WTC11 (cell line): ENCODE measurements at regions not wholly inside any gene's neighbourhood (a gene's known extent, or its start where the extent isn't known, plus 50 kb on each side); places are given as distances from the start of the nearest gene placed in this dataset.
"Not testable (repeated sequence)": the region's sequence is repeated elsewhere in the genome, so short reads cannot be mapped to it uniquely, and the experiment has no call there.

Source experiments
- ATAC-seq: fragments of 200-7000 bp; cut with Tn5 transposase; 2 replicates; pipeline ENCODE4 v1.10.0; 2021; ENCODE audit warnings: mild to moderate bottlenecking, moderate library complexity
- CTCF ChIA-PET: fragments of 300-600 bp; sonication (Branson Sonifier 250); formaldehyde crosslinking; loops from one replicate; lab custom pipeline; 2021; ENCODE audit warnings: antibody characterized with exemption; lab: Charles Lee
- POLR2A ChIA-PET: fragments of 350-600 bp; sonication (Branson Sonifier 250); formaldehyde crosslinking; loops from one replicate; lab custom pipeline; 2021; ENCODE audit warnings: antibody characterized with exemption; lab: Charles Lee
- DNase-seq: peaks from one replicate; pipeline ENCODE4 v3.0.0; 2021; ENCODE audit warnings: low spot score
- H3K27ac Mint-ChIP-seq: 2 replicates; pipeline ENCODE4 v1.8.0; 2021; ENCODE audit warnings: mixed read lengths
- H3K27me3 Mint-ChIP-seq: 2 replicates; pipeline ENCODE4 v1.8.0; 2021; ENCODE audit warnings: low read depth, mild to moderate bottlenecking, moderate library complexity, mixed read lengths
- H3K36me3 Mint-ChIP-seq: 2 replicates; pipeline ENCODE4 v1.8.0; 2021; ENCODE audit warnings: mixed read lengths
- H3K4me1 Mint-ChIP-seq: 2 replicates; pipeline ENCODE4 v1.8.0; 2022; ENCODE audit warnings: mixed read lengths
- H3K4me3 Mint-ChIP-seq: 2 replicates; pipeline ENCODE4 v1.8.0; 2021; ENCODE audit warnings: mild to moderate bottlenecking, moderate library complexity, mixed read lengths
- H3K9me3 Mint-ChIP-seq: 2 replicates; pipeline ENCODE4 v1.8.0; 2021; ENCODE audit warnings: mixed read lengths
- FOXJ3 ChIP-seq: sonication (generic); formaldehyde crosslinking; IDR thresholded peaks from 2 replicates; pipeline ENCODE4 v1.9.0; 2021; ENCODE audit warnings: missing genetic modification reagents, mild to moderate bottlenecking, borderline replicate concordance
- JAZF1 ChIP-seq: fragments of 250-450 bp; sonication (Bioruptor Pico); IDR thresholded peaks from 2 replicates; pipeline ENCODE4 v1.9.0; 2021; ENCODE audit warnings: moderate library complexity, mild to moderate bottlenecking, inconsistent platforms
- NFE2L1 ChIP-seq: sonication (generic); formaldehyde crosslinking; IDR thresholded peaks from 2 replicates; pipeline ENCODE4 v1.8.1; 2023; ENCODE audit warnings: missing genetic modification reagents
- RORB ChIP-seq: fragments of 250-450 bp; sonication (Bioruptor Pico); IDR thresholded peaks from 2 replicates; pipeline ENCODE4 v1.9.0; 2021; ENCODE audit warnings: mild to moderate bottlenecking
- ZBTB21 ChIP-seq: sonication (generic); formaldehyde crosslinking; IDR thresholded peaks from 2 replicates; pipeline ENCODE4 v1.8.1; 2023; ENCODE audit warnings: mild to moderate bottlenecking, missing genetic modification reagents, borderline replicate concordance
- ZNF219 ChIP-seq: sonication (generic); formaldehyde crosslinking; IDR thresholded peaks from 2 replicates; pipeline ENCODE4 v1.8.0; 2023; ENCODE audit warnings: missing genetic modification reagents, mild to moderate bottlenecking, borderline replicate concordance
- ZNF232 ChIP-seq: sonication (generic); formaldehyde crosslinking; IDR thresholded peaks from 2 replicates; pipeline ENCODE4 v1.8.0; 2022; ENCODE audit warnings: mild to moderate bottlenecking, missing genetic modification reagents
- ZNF263 ChIP-seq: sonication (generic); formaldehyde crosslinking; IDR thresholded peaks from 2 replicates; pipeline ENCODE4 v1.8.1; 2022; ENCODE audit warnings: low read depth, mild to moderate bottlenecking, moderate library complexity, missing genetic modification reagents
- ZNF416 ChIP-seq: fragments of 250-450 bp; sonication (Bioruptor Pico); IDR thresholded peaks from 2 replicates; pipeline ENCODE4 v1.9.0; 2021; ENCODE audit warnings: mild to moderate bottlenecking, inconsistent platforms
- ZNF423 ChIP-seq: fragments of 250-450 bp; sonication (Bioruptor Pico); IDR thresholded peaks from 2 replicates; pipeline ENCODE4 v2.1.2; 2022; ENCODE audit warnings: mild to moderate bottlenecking, moderate library complexity
- TF ChIP-seq, protein P1 (sequence below): fragments of 250-450 bp; sonication (Bioruptor Pico); IDR thresholded peaks from 2 replicates; pipeline ENCODE4 v1.9.0; 2021; ENCODE audit warnings: mild to moderate bottlenecking
- TF ChIP-seq, protein P2 (sequence below): sonication (generic); formaldehyde crosslinking; IDR thresholded peaks from 2 replicates; pipeline ENCODE4 v1.8.0; 2023; ENCODE audit warnings: mild to moderate bottlenecking, missing genetic modification reagents
- TF ChIP-seq, protein P3 (sequence below): sonication (generic); formaldehyde crosslinking; IDR thresholded peaks from 2 replicates; pipeline ENCODE4 v1.8.0; 2022; ENCODE audit warnings: mild to moderate bottlenecking, missing genetic modification reagents
- TF ChIP-seq, protein P4 (sequence below): sonication (generic); formaldehyde crosslinking; IDR thresholded peaks from 2 replicates; pipeline ENCODE4 v1.8.0; 2022; ENCODE audit warnings: missing genetic modification reagents
- TF ChIP-seq, protein P5 (sequence below): sonication (generic); formaldehyde crosslinking; IDR thresholded peaks from 2 replicates; pipeline ENCODE4 v1.8.0; 2022; ENCODE audit warnings: mild to moderate bottlenecking, missing genetic modification reagents
- TF ChIP-seq, protein P6 (sequence below): sonication (generic); formaldehyde crosslinking; IDR thresholded peaks from 2 replicates; pipeline ENCODE4 v1.8.0; 2022; ENCODE audit warnings: mild to moderate bottlenecking, missing genetic modification reagents
- TF ChIP-seq, protein P7 (sequence below): sonication (generic); formaldehyde crosslinking; IDR thresholded peaks from 2 replicates; pipeline ENCODE4 v1.8.1; 2022; ENCODE audit warnings: low read depth, mild to moderate bottlenecking, moderate library complexity, missing genetic modification reagents, borderline replicate concordance
- TF ChIP-seq, protein P8 (sequence below): sonication (generic); formaldehyde crosslinking; IDR thresholded peaks from 2 replicates; pipeline ENCODE4 v1.8.0; 2022; ENCODE audit warnings: mild to moderate bottlenecking, missing genetic modification reagents

DNA sequence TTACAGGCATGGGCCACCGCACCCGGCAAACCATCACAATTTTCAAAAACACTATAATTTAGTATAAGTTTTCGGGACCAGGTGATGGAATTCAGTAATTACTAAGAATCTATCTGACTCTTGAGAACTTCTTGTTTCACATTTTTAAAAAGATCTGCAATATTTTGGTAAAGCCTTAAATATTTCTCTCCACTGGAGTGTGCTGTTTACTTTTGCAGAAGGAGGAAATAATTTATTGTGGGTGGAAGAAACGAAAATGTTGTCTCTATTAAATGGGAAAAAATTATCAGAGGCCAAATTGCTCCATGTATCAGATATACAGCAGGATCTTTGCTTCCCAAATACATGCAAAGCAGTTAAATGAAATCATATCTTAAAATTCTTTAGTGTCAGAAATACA is 566.8 kb upstream of the CYLC2 start:
- peaks cover 37% of the 10 kb centered on the region for H3K27me3 Mint-ChIP-seq
- no peak for ATAC-seq
- TF ChIP-seq, protein P1, sequence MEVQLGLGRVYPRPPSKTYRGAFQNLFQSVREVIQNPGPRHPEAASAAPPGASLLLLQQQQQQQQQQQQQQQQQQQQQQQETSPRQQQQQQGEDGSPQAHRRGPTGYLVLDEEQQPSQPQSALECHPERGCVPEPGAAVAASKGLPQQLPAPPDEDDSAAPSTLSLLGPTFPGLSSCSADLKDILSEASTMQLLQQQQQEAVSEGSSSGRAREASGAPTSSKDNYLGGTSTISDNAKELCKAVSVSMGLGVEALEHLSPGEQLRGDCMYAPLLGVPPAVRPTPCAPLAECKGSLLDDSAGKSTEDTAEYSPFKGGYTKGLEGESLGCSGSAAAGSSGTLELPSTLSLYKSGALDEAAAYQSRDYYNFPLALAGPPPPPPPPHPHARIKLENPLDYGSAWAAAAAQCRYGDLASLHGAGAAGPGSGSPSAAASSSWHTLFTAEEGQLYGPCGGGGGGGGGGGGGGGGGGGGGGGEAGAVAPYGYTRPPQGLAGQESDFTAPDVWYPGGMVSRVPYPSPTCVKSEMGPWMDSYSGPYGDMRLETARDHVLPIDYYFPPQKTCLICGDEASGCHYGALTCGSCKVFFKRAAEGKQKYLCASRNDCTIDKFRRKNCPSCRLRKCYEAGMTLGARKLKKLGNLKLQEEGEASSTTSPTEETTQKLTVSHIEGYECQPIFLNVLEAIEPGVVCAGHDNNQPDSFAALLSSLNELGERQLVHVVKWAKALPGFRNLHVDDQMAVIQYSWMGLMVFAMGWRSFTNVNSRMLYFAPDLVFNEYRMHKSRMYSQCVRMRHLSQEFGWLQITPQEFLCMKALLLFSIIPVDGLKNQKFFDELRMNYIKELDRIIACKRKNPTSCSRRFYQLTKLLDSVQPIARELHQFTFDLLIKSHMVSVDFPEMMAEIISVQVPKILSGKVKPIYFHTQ (CRISPR knock-in tag): no peak
- TF ChIP-seq, protein P2, sequence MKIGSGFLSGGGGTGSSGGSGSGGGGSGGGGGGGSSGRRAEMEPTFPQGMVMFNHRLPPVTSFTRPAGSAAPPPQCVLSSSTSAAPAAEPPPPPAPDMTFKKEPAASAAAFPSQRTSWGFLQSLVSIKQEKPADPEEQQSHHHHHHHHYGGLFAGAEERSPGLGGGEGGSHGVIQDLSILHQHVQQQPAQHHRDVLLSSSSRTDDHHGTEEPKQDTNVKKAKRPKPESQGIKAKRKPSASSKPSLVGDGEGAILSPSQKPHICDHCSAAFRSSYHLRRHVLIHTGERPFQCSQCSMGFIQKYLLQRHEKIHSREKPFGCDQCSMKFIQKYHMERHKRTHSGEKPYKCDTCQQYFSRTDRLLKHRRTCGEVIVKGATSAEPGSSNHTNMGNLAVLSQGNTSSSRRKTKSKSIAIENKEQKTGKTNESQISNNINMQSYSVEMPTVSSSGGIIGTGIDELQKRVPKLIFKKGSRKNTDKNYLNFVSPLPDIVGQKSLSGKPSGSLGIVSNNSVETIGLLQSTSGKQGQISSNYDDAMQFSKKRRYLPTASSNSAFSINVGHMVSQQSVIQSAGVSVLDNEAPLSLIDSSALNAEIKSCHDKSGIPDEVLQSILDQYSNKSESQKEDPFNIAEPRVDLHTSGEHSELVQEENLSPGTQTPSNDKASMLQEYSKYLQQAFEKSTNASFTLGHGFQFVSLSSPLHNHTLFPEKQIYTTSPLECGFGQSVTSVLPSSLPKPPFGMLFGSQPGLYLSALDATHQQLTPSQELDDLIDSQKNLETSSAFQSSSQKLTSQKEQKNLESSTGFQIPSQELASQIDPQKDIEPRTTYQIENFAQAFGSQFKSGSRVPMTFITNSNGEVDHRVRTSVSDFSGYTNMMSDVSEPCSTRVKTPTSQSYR: no peak
- TF ChIP-seq FOXJ3 (CRISPR knock-in tag) (no peak), ZNF263 (CRISPR knock-in tag) (no peak), ZNF423 (CRISPR knock-in tag) (no peak), NFE2L1 (CRISPR knock-in tag) (no peak), RORB (no peak), JAZF1 (CRISPR knock-in tag) (no peak), ZNF416 (CRISPR knock-in tag) (no peak), ZNF219 (CRISPR knock-in tag) (no peak), ZNF232 (CRISPR knock-in tag) (no peak), ZBTB21 (CRISPR knock-in tag) (no peak)
- TF ChIP-seq, protein P3, sequence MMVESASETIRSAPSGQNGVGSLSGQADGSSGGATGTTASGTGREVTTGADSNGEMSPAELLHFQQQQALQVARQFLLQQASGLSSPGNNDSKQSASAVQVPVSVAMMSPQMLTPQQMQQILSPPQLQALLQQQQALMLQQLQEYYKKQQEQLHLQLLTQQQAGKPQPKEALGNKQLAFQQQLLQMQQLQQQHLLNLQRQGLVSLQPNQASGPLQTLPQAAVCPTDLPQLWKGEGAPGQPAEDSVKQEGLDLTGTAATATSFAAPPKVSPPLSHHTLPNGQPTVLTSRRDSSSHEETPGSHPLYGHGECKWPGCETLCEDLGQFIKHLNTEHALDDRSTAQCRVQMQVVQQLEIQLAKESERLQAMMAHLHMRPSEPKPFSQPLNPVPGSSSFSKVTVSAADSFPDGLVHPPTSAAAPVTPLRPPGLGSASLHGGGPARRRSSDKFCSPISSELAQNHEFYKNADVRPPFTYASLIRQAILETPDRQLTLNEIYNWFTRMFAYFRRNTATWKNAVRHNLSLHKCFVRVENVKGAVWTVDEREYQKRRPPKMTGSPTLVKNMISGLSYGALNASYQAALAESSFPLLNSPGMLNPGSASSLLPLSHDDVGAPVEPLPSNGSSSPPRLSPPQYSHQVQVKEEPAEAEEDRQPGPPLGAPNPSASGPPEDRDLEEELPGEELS (CRISPR knock-in tag): no peak
- TF ChIP-seq, protein P4, sequence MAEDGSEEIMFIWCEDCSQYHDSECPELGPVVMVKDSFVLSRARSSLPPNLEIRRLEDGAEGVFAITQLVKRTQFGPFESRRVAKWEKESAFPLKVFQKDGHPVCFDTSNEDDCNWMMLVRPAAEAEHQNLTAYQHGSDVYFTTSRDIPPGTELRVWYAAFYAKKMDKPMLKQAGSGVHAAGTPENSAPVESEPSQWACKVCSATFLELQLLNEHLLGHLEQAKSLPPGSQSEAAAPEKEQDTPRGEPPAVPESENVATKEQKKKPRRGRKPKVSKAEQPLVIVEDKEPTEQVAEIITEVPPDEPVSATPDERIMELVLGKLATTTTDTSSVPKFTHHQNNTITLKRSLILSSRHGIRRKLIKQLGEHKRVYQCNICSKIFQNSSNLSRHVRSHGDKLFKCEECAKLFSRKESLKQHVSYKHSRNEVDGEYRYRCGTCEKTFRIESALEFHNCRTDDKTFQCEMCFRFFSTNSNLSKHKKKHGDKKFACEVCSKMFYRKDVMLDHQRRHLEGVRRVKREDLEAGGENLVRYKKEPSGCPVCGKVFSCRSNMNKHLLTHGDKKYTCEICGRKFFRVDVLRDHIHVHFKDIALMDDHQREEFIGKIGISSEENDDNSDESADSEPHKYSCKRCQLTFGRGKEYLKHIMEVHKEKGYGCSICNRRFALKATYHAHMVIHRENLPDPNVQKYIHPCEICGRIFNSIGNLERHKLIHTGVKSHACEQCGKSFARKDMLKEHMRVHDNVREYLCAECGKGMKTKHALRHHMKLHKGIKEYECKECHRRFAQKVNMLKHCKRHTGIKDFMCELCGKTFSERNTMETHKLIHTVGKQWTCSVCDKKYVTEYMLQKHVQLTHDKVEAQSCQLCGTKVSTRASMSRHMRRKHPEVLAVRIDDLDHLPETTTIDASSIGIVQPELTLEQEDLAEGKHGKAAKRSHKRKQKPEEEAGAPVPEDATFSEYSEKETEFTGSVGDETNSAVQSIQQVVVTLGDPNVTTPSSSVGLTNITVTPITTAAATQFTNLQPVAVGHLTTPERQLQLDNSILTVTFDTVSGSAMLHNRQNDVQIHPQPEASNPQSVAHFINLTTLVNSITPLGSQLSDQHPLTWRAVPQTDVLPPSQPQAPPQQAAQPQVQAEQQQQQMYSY (CRISPR knock-in tag): no peak
- TF ChIP-seq, protein P5, sequence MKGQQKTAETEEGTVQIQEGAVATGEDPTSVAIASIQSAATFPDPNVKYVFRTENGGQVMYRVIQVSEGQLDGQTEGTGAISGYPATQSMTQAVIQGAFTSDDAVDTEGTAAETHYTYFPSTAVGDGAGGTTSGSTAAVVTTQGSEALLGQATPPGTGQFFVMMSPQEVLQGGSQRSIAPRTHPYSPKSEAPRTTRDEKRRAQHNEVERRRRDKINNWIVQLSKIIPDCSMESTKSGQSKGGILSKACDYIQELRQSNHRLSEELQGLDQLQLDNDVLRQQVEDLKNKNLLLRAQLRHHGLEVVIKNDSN (CRISPR knock-in tag): no peak
- TF ChIP-seq, protein P6, sequence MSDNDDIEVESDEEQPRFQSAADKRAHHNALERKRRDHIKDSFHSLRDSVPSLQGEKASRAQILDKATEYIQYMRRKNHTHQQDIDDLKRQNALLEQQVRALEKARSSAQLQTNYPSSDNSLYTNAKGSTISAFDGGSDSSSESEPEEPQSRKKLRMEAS (CRISPR knock-in tag): no peak
- TF ChIP-seq, protein P7, sequence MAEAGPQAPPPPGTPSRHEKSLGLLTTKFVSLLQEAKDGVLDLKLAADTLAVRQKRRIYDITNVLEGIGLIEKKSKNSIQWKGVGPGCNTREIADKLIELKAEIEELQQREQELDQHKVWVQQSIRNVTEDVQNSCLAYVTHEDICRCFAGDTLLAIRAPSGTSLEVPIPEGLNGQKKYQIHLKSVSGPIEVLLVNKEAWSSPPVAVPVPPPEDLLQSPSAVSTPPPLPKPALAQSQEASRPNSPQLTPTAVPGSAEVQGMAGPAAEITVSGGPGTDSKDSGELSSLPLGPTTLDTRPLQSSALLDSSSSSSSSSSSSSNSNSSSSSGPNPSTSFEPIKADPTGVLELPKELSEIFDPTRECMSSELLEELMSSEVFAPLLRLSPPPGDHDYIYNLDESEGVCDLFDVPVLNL (CRISPR knock-in tag): no peak
- TF ChIP-seq, protein P8, sequence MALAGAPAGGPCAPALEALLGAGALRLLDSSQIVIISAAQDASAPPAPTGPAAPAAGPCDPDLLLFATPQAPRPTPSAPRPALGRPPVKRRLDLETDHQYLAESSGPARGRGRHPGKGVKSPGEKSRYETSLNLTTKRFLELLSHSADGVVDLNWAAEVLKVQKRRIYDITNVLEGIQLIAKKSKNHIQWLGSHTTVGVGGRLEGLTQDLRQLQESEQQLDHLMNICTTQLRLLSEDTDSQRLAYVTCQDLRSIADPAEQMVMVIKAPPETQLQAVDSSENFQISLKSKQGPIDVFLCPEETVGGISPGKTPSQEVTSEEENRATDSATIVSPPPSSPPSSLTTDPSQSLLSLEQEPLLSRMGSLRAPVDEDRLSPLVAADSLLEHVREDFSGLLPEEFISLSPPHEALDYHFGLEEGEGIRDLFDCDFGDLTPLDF (CRISPR knock-in tag): no peak
- ChIA-PET CTCF (no interaction called here), POLR2A (no interaction called here)
- H3K27ac Mint-ChIP-seq: no peak overlapping the region
- DNase-seq: no peak
- H3K36me3 Mint-ChIP-seq: no peaks in the 10 kb centered on the region
- no peak overlapping the region for H3K4me3 Mint-ChIP-seq
- H3K9me3 Mint-ChIP-seq: no peaks in the 10 kb centered on the region
- no peaks in the 10 kb centered on the region for H3K4me1 Mint-ChIP-seq

DNA sequence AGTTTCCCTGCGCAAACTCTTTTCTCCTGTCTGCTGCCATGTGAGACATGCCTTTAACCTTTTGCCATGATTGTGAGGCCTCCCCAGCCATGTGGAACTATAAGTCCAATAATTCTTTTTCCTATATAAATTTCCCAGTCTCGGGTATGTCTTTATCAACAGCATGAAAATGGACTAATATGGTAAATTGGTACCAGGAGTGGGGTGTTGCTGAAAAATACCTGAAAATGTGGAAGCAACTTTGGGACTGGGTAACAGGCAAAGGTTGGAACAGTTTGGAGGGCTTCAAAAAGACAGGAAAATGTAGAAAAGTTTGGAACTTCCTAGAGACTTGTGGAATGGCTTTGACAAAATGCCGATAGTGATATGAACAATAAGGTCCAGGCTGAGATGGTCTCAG is 578.9 kb upstream of the CYLC2 start:
- not testable (repeated sequence) for H3K4me3 Mint-ChIP-seq

More for the DNA sequence above, 578.9 kb upstream of the CYLC2 start:
- H3K36me3 Mint-ChIP-seq: peaks cover 28% of the 10 kb centered on the region
- H3K27ac Mint-ChIP-seq, H3K27me3 Mint-ChIP-seq, POLR2A ChIA-PET, H3K4me1 Mint-ChIP-seq, CTCF ChIA-PET, DNase-seq, ATAC-seq: not testable (repeated sequence)
- H3K9me3 Mint-ChIP-seq: peaks cover 51% of the 10 kb centered on the region
